Activated CD4-positive, alpha-beta memory T cell treated with anti-CD3 and anti-CD28 coated beads, Interleukin-2, amount 10 ng/mL, durations not matched to agents 7 days and 5 days (primary cell): ENCODE measurements at regions not wholly inside any gene's neighbourhood (a gene's known extent, or its start where the extent isn't known, plus 50 kb on each side); places are given as distances from the start of the nearest gene placed in this dataset.

ENCODE experiments used
- CTCF ChIA-PET: fragments of 350-600 bp; sonication (Branson Sonifier 250); formaldehyde crosslinking; loops from one replicate; lab custom pipeline; 2021; ENCODE audit warnings: antibody characterized with exemption, inconsistent platforms; lab: Charles Lee
- POLR2A ChIA-PET: fragments of 350-600 bp; sonication (Branson Sonifier 250); formaldehyde crosslinking; loops from one replicate; lab custom pipeline; 2021; ENCODE audit warnings: antibody characterized with exemption; lab: Charles Lee
- DNase-seq: peaks from one replicate; pipeline ENCODE4 v3.0.0-alpha.2; 2020
- H3K27ac Mint-ChIP-seq: one replicate; pipeline ENCODE4 v1.8.0; 2021; ENCODE audit warnings: mild to moderate bottlenecking, mixed read lengths
- H3K27me3 Mint-ChIP-seq: one replicate; pipeline ENCODE4 v1.8.0; 2021; ENCODE audit warnings: mixed read lengths
- H3K36me3 Mint-ChIP-seq: one replicate; pipeline ENCODE4 v1.8.0; 2021; ENCODE audit warnings: low read depth, mixed read lengths
- H3K4me1 Mint-ChIP-seq: one replicate; pipeline ENCODE4 v1.8.0; 2021; ENCODE audit warnings: mixed read lengths
- H3K4me3 Mint-ChIP-seq: one replicate; pipeline ENCODE4 v1.8.0; 2021; ENCODE audit warnings: mild to moderate bottlenecking, mixed read lengths
- H3K9me3 Mint-ChIP-seq: one replicate; pipeline ENCODE4 v1.8.0; 2021; ENCODE audit warnings: mixed read lengths

- Mint-ChIP-seq H3K27me3 (peaks cover 2% of the 10 kb centered on the region), H3K27ac (peak overlapping the region; percentile 91), H3K36me3 (peaks cover 31% of the 10 kb centered on the region), H3K4me3 (no peak overlapping the region), H3K9me3 (peaks cover 12% of the 10 kb centered on the region), H3K4me1 (peaks cover 89% of the 10 kb centered on the region)
- CTCF ChIA-PET: interaction anchor here (2.1 to 2.3 kb wide), 2 partner anchors 20 to 51 kb away, joined by 5 to 8 read pairs; partner anchors contain the start of gene IL6
- POLR2A ChIA-PET: interaction anchor here (1.5 kb wide), 1 partner anchor 113 kb away, joined by 6 read pairs; no protein-coding TSS in a partner anchor
- DNase-seq: no peak
These were observed 50.6 kb upstream of the IL6 start for GRCh38 chr7:22676385-22676784.

- H3K4me3 Mint-ChIP-seq: no peak overlapping the region
- POLR2A ChIA-PET: interaction anchor here (0.6 to 1.5 kb wide), 5 partner anchors 19 to 274 kb away, joined by 3 to 6 read pairs (median 3); no protein-coding TSS in a partner anchor
- CTCF ChIA-PET: interaction anchor here (0.6 to 2.3 kb wide), 6 partner anchors 11 to 593 kb away, joined by 3 to 5 read pairs (median 4); partner anchors contain the start of gene IL6
- H3K27ac Mint-ChIP-seq: peak overlapping the region; percentile 91
- peaks cover 29% of the 10 kb centered on the region for H3K36me3 Mint-ChIP-seq
- DNase-seq: peak; percentile 52
- peaks cover 12% of the 10 kb centered on the region for H3K9me3 Mint-ChIP-seq
- peaks cover 88% of the 10 kb centered on the region for H3K4me1 Mint-ChIP-seq
- H3K27me3 Mint-ChIP-seq: peaks cover 2% of the 10 kb centered on the region
These were observed 51.1 kb upstream of the IL6 start for GRCh38 chr7:22675917-22676343.

GRCh38 chr7:22675421-22675820 lies 51.6 kb upstream of the IL6 start:
- DNase-seq: no peak
- peaks cover 12% of the 10 kb centered on the region for H3K9me3 Mint-ChIP-seq
- CTCF ChIA-PET: interaction anchor here (0.5 to 2.3 kb wide), 7 partner anchors 12 to 593 kb away, joined by 3 to 5 read pairs (median 4); partner anchors contain the start of gene IL6
- H3K4me3 Mint-ChIP-seq: no peak overlapping the region
- POLR2A ChIA-PET: interaction anchor here (0.6 to 1.5 kb wide), 5 partner anchors 20 to 273 kb away, joined by 3 to 6 read pairs (median 3); no protein-coding TSS in a partner anchor
- peak overlapping the region; percentile 91 for H3K27ac Mint-ChIP-seq
- peaks cover 83% of the 10 kb centered on the region for H3K4me1 Mint-ChIP-seq
- H3K27me3 Mint-ChIP-seq: peaks cover 2% of the 10 kb centered on the region
- peaks cover 29% of the 10 kb centered on the region for H3K36me3 Mint-ChIP-seq

GRCh38 chr7:22672846-22673680 lies 53.9 kb upstream of the IL6 start:
- ChIA-PET CTCF (interaction anchor here (0.8 to 2.1 kb wide), 5 partner anchors 17 to 112 kb away, joined by 3 to 11 read pairs (median 5); partner anchors contain the start of gene IL6), POLR2A (interaction anchor here (0.8 to 3.3 kb wide), 5 partner anchors 12 to 109 kb away, joined by 3 to 10 read pairs (median 4); no protein-coding TSS in a partner anchor)
- Mint-ChIP-seq H3K36me3 (peaks cover 22% of the 10 kb centered on the region), H3K27ac (peak overlapping the region; percentile 42), H3K9me3 (peaks cover 10% of the 10 kb centered on the region), H3K4me3 (no peak overlapping the region), H3K4me1 (peaks cover 71% of the 10 kb centered on the region), H3K27me3 (peaks cover 3% of the 10 kb centered on the region)
- DNase-seq: no peak

GRCh38 chr7:22671177-22671879 lies 55.7 kb upstream of the IL6 start:
- Mint-ChIP-seq H3K27ac (no peak overlapping the region), H3K9me3 (peaks cover 7% of the 10 kb centered on the region), H3K27me3 (peaks cover 5% of the 10 kb centered on the region), H3K36me3 (peaks cover 15% of the 10 kb centered on the region), H3K4me3 (no peak overlapping the region), H3K4me1 (peaks cover 71% of the 10 kb centered on the region)
- POLR2A ChIA-PET: interaction anchor here (0.5 to 3.3 kb wide), 2 partner anchors 24 to 605 kb away, joined by 3 to 10 read pairs; no protein-coding TSS in a partner anchor
- CTCF ChIA-PET: interaction anchor here (1.4 to 2.1 kb wide), 4 partner anchors 10 to 57 kb away, joined by 3 to 11 read pairs (median 6); partner anchors contain the start of gene IL6
- DNase-seq: no peak

- Mint-ChIP-seq H3K4me3 (no peak overlapping the region), H3K27me3 (peaks cover 9% of the 10 kb centered on the region), H3K4me1 (peaks cover 70% of the 10 kb centered on the region), H3K27ac (no peak overlapping the region), H3K9me3 (peaks cover 12% of the 10 kb centered on the region), H3K36me3 (peaks cover 18% of the 10 kb centered on the region)
- ChIA-PET POLR2A (interaction anchor here (0.6 to 3.3 kb wide), 2 partner anchors 25 to 273 kb away, joined by 3 to 10 read pairs; no protein-coding TSS in a partner anchor), CTCF (interaction anchor here (1.5 kb wide), 1 partner anchor 11 kb away, joined by 3 read pairs; no protein-coding TSS in a partner anchor)
- no peak for DNase-seq
These were observed 56.6 kb upstream of the IL6 start for GRCh38 chr7:22670422-22670815.

GRCh38 chr7:22669692-22670421 lies 57.1 kb upstream of the IL6 start:
- H3K9me3 Mint-ChIP-seq: peaks cover 12% of the 10 kb centered on the region
- no peak overlapping the region for H3K4me3 Mint-ChIP-seq
- no peak overlapping the region for H3K27ac Mint-ChIP-seq
- no peak for DNase-seq
- peaks cover 18% of the 10 kb centered on the region for H3K36me3 Mint-ChIP-seq
- H3K4me1 Mint-ChIP-seq: peaks cover 66% of the 10 kb centered on the region
- CTCF ChIA-PET: interaction anchor here (1.0 to 1.5 kb wide), 2 partner anchors 11 to 109 kb away, joined by 3 read pairs; no protein-coding TSS in a partner anchor
- peaks cover 9% of the 10 kb centered on the region for H3K27me3 Mint-ChIP-seq
- POLR2A ChIA-PET: interaction anchor here (0.6 kb wide), 1 partner anchor 274 kb away, joined by 3 read pairs; no protein-coding TSS in a partner anchor

GRCh38 chr7:22668971-22669401 lies 58.0 kb upstream of the IL6 start:
- ChIA-PET CTCF (interaction anchor here (1.0 kb wide), 1 partner anchor 109 kb away, joined by 3 read pairs; no protein-coding TSS in a partner anchor), POLR2A (no interaction called here)
- Mint-ChIP-seq H3K27me3 (peaks cover 9% of the 10 kb centered on the region), H3K27ac (no peak overlapping the region), H3K4me1 (peaks cover 66% of the 10 kb centered on the region), H3K36me3 (peaks cover 18% of the 10 kb centered on the region), H3K4me3 (no peak overlapping the region), H3K9me3 (peaks cover 16% of the 10 kb centered on the region)
- DNase-seq: no peak

GRCh38 chr7:22667562-22668239 lies 59.3 kb upstream of the IL6 start:
- peaks cover 14% of the 10 kb centered on the region for H3K9me3 Mint-ChIP-seq
- ChIA-PET CTCF (interaction anchor here (0.6 to 1.5 kb wide), 4 partner anchors 12 to 61 kb away, joined by 3 to 5 read pairs (median 4); partner anchors contain the start of gene IL6), POLR2A (interaction anchor here (1.2 to 1.4 kb wide), 2 partner anchors 11 to 29 kb away, joined by 3 to 4 read pairs; no protein-coding TSS in a partner anchor)
- DNase-seq: no peak
- H3K27ac Mint-ChIP-seq: peak overlapping the region; percentile 47
- H3K4me3 Mint-ChIP-seq: no peak overlapping the region
- H3K36me3 Mint-ChIP-seq: peaks cover 8% of the 10 kb centered on the region
- H3K27me3 Mint-ChIP-seq: peaks cover 10% of the 10 kb centered on the region
- peaks cover 66% of the 10 kb centered on the region for H3K4me1 Mint-ChIP-seq

- Mint-ChIP-seq H3K9me3 (peaks cover 14% of the 10 kb centered on the region), H3K4me3 (no peak overlapping the region), H3K27me3 (peaks cover 13% of the 10 kb centered on the region), H3K27ac (no peak overlapping the region), H3K4me1 (peaks cover 66% of the 10 kb centered on the region), H3K36me3 (peaks cover 8% of the 10 kb centered on the region)
- ChIA-PET CTCF (interaction anchor here (1.3 to 1.5 kb wide), 3 partner anchors 26 to 61 kb away, joined by 3 to 4 read pairs (median 3); partner anchors contain the start of gene IL6), POLR2A (interaction anchor here (1.2 to 1.4 kb wide), 2 partner anchors 12 to 29 kb away, joined by 3 to 4 read pairs; no protein-coding TSS in a partner anchor)
- no peak for DNase-seq
These were observed 59.8 kb upstream of the IL6 start for GRCh38 chr7:22667187-22667561.

- Mint-ChIP-seq H3K4me3 (no peak overlapping the region), H3K36me3 (peaks cover 8% of the 10 kb centered on the region), H3K9me3 (peaks cover 11% of the 10 kb centered on the region), H3K27ac (no peak overlapping the region), H3K4me1 (peaks cover 65% of the 10 kb centered on the region), H3K27me3 (peaks cover 14% of the 10 kb centered on the region)
- DNase-seq: no peak
- ChIA-PET CTCF (interaction anchor here (1.3 kb wide), 1 partner anchor 26 kb away, joined by 3 read pairs; no protein-coding TSS in a partner anchor), POLR2A (interaction anchor here (1.2 to 1.4 kb wide), 2 partner anchors 12 to 30 kb away, joined by 3 to 4 read pairs; no protein-coding TSS in a partner anchor)
These were observed 60.3 kb upstream of the IL6 start for GRCh38 chr7:22666732-22667131.
